Renal cortical epithelial cell (primary cell): ENCODE measurements at regions not wholly inside any gene's neighbourhood (a gene's known extent, or its start where the extent isn't known, plus 50 kb on each side); places are given as distances from the start of the nearest gene placed in this dataset.
"Not testable (repeated sequence)": the region's sequence is repeated elsewhere in the genome, so short reads cannot be mapped to it uniquely, and the experiment has no call there.

Experiments
- DNase-seq: peaks from one replicate; pipeline ENCODE4 v3.0.0-alpha.2; 2011; ENCODE audit warnings: low read depth

GRCh38 chr4:123537906-123538402 lies 141.4 kb downstream of the SPRY1 start:
- DNase-seq: not testable (repeated sequence)

GRCh38 chr4:123545667-123546572 lies 149.3 kb downstream of the SPRY1 start:
- DNase-seq: peak; percentile 97

GRCh38 chr4:123546573-123547060 lies 150.0 kb downstream of the SPRY1 start:
- DNase-seq: no peak

GRCh38 chr4:123547216-123548165 lies 150.9 kb downstream of the SPRY1 start:
- DNase-seq: peak; percentile 37

- DNase-seq: no peak
These were observed 156.7 kb downstream of the SPRY1 start for GRCh38 chr4:123553279-123553678.

GRCh38 chr4:123553733-123554637 lies 157.4 kb downstream of the SPRY1 start:
- peak; percentile 83 for DNase-seq

- DNase-seq: no peak
These were observed 158.2 kb downstream of the SPRY1 start for GRCh38 chr4:123554801-123555232.

GRCh38 chr4:123555233-123555806 lies 158.7 kb downstream of the SPRY1 start:
- peak; percentile 95 for DNase-seq

- DNase-seq: peak; percentile 32
These were observed 159.2 kb downstream of the SPRY1 start for GRCh38 chr4:123555807-123556273.

GRCh38 chr4:123556526-123556925 lies 159.9 kb downstream of the SPRY1 start:
- DNase-seq: no peak

GRCh38 chr4:123557857-123558536 lies 161.4 kb downstream of the SPRY1 start:
- no peak for DNase-seq

GRCh38 chr4:123558865-123559264 lies 162.3 kb downstream of the SPRY1 start:
- no peak for DNase-seq

GRCh38 chr4:123559955-123560871 lies 163.6 kb downstream of the SPRY1 start:
- DNase-seq: peak; percentile 79

- no peak for DNase-seq
These were observed 164.9 kb downstream of the SPRY1 start for GRCh38 chr4:123561525-123561924.

GRCh38 chr4:123562994-123563750 lies 166.6 kb downstream of the SPRY1 start:
- DNase-seq: no peak

GRCh38 chr4:123564758-123565346 lies 168.3 kb downstream of the SPRY1 start:
- DNase-seq: peak; percentile 76

GRCh38 chr4:123568936-123569335 lies 172.3 kb downstream of the SPRY1 start:
- DNase-seq: no peak

GRCh38 chr4:123569541-123569940 lies 172.9 kb downstream of the SPRY1 start:
- DNase-seq: no peak
